GM12872 (cell line): ENCODE measurements at regions not wholly inside any gene's neighbourhood (a gene's known extent, or its start where the extent isn't known, plus 50 kb on each side); places are given as distances from the start of the nearest gene placed in this dataset.

ENCODE experiments used
- TF ChIP-seq, protein P1 (sequence below): IDR thresholded peaks from 3 replicates; pipeline ENCODE4 v1.5.1; 2011; ENCODE audit warnings: low read depth, mild to moderate bottlenecking, low read length, moderate library complexity; ENCODE audit not compliant: insufficient read depth

DNA sequence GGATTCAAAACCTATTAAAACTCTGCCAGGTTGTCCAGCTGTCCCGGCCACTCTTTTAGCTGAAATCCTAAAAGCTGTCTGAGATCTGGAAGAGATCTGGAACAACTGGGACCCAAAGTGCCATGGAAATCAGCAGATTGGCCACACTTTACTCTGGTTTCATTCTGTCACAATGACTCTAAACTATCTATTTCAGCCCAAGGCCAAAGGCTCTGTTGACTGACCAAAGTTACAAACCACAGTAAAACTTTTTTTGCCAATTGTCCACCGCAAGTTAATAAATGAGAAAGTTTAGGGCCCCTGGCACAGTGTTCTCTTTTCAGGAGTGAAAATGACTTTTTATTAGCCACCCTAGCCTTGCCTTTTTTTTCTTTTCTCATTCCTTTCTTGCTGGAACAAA lies 113.4 kb upstream of the CPM start:
- TF ChIP-seq, protein P1, sequence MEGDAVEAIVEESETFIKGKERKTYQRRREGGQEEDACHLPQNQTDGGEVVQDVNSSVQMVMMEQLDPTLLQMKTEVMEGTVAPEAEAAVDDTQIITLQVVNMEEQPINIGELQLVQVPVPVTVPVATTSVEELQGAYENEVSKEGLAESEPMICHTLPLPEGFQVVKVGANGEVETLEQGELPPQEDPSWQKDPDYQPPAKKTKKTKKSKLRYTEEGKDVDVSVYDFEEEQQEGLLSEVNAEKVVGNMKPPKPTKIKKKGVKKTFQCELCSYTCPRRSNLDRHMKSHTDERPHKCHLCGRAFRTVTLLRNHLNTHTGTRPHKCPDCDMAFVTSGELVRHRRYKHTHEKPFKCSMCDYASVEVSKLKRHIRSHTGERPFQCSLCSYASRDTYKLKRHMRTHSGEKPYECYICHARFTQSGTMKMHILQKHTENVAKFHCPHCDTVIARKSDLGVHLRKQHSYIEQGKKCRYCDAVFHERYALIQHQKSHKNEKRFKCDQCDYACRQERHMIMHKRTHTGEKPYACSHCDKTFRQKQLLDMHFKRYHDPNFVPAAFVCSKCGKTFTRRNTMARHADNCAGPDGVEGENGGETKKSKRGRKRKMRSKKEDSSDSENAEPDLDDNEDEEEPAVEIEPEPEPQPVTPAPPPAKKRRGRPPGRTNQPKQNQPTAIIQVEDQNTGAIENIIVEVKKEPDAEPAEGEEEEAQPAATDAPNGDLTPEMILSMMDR: no peak

DNA sequence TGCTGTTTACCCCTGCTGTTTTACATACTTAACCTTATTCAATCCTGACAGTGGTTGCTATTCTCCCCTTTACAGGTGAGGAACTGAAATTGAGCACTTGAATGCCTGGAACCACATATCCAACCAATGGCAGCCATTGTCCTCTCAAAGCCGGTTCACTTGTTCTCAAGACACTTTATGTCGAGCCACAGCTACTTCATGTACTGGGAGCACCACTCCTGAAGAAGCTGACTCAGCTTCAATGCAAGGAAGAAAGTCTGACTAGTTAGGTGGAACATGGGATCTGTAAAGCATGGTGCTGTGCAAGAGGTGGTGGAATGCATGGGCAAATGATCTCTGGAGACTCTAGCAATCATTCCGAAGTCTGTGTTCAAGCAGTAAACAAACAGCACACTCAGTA lies 113.9 kb upstream of the CPM start:
- TF ChIP-seq, protein P1: no peak

DNA sequence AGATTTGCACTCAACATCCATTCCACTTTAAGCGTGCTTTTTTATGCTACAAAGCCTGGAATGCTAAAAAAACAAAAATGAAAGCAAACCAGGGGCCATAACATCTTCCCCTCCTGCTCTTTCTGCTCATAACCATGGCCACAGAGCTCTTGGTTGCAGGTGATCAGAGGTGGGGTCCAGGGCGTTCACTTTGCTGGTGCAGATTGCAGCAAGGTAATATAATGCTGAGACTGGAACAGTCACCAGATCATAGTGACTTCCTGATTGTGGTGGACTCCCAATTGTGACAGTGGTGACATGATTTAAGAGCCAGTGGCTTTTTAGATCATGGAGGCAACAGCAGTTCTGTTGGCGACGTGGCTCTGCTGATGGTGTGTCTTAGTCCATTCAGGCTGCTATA lies 115.0 kb upstream of the CPM start:
- TF ChIP-seq, protein P1: no peak

DNA sequence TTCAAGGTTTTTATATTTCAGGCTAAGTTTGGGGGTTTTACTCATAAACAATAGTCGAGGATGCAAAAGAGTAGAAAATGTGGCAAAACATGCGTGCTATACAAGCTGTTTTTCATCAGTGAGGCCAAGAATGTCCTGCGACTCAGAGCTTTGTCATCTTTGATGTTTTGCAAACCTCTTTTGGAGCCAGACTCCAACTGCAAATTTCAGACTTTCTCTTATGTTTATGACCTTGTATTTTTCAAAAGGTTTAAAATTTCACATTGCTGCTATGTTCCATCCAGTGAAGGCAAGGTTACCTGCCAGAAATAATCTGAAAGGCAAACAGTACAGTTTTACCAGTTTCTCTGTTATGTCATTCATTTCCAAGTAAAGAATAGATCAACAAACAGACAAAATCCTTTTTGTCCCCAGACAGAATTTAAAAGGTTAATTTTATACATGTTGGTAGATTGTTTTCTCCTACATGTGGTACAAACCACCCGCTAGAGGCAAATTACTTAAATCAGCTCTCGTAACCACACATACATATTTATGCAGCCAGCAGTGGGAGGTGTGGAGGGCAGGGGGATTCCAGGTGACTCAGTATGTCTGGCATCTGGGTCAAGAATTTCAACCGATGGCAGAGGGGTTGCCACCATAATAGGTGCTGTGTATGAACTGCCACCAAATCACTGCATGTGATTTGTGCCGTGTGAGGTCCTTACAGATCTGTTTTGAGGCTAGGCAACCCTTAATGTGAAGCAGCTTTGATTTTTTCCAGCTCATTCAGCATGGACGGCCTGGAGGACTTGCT lies 119.8 kb upstream of the CPM start:
- TF ChIP-seq, protein P1: no peak

DNA sequence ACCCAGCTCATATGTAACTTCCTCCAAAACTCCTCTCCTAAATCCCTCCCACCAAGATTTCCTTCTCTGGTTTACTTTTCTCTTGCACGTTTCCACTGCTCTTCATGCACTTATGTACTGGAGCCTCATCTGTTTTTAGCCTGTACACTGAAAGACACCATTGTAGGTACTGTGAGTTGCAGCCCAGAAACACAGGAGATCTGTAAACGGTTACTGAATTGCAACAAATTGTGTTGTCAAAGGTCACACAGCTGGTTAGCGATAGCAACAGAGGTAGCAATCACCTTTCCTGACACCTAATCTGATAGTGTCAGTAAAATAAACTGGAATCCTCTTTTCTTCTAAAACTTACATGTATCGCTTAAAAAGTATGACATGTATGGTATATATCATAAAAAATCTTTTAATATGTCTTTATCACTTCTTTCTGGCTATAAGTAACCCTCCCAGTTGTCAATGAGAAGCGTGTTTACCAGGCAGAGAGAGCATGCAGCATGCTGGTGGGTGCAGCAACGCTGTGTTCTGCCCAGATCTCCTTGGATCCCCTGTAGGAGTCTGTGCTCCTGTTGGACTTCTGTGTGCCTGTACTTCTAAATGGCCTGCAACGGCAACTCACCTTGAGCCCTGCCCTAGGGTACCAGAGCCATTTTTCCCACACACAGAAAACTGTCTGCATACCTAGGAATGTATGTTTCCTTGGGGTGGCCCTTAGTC lies 121.5 kb upstream of the CPM start:
- TF ChIP-seq, protein P1: no peak

DNA sequence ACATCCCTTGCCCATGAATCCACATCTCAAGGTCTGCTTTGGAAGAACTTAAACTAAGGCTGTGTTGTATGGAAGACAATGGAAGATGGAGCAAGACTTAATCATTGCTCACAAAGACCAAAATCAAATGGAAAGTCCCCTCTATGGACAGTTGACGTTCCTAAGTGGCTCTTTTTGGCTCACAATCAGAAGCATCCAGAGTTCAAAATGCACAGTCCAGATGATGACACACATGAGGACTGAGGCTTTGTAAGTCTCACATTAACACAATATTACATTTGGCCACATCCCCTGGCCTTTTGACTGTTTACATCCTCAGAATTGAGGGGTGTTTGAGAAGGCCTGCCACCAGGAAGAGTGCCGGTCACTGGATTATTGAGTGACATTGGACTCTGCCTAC lies 122.3 kb upstream of the CPM start:
- TF ChIP-seq, protein P1: no peak

DNA sequence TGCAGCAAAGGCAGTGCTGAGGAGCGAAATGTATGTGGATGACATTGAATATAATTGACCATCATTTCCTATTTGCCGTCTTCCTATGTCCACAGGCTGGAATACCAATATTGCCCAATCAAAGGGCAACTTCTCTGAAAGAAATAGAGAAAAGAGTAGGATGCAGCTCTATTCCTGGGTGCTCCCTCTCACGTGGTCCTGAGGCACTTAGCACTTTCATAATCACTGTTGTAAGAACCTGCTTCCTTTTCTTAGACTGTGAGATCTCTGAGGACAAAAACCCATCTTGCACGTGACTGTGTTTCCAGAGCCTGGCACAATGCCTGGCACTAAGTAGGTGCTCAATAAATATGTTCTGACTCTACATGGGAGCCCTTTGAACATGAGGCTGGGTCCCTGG lies 122.7 kb upstream of the CPM start:
- TF ChIP-seq, protein P1: no peak
